SK-N-SH (cell line): ENCODE measurements at regions not wholly inside any gene's neighbourhood (a gene's known extent, or its start where the extent isn't known, plus 50 kb on each side); places are given as distances from the start of the nearest gene placed in this dataset.

ENCODE experiments used
- CTCF ChIA-PET: fragments of 300-600, 350-600 bp; formaldehyde crosslinking; extraction: SDS; loops from one replicate; lab custom pipeline; 2021; lab: Yijun Ruan, JAX
- POLR2A ChIA-PET: fragments of 350-600 bp; sonication (Branson Sonifier 250); formaldehyde crosslinking; extraction: SDS; loops from one replicate; lab custom pipeline; 2020; ENCODE audit warnings: antibody characterized with exemption, inconsistent platforms; lab: Yijun Ruan, JAX
- DNase-seq: peaks from one replicate; pipeline ENCODE4 v3.0.0; 2012
- H2AFZ ChIP-seq: fragments of 200-600 bp; sonication (generic); 2 replicates; pipeline ENCODE4 v1.8.1; 2016; ENCODE audit warnings: antibody characterized with exemption, mild to moderate bottlenecking, low read depth
- H3F3A ChIP-seq: fragments of 200-600 bp; sonication (generic); replicated peaks from 2 replicates; pipeline ENCODE3; 2016; ENCODE audit warnings: antibody characterized with exemption, mild to moderate bottlenecking; ENCODE audit not compliant: insufficient read depth
- H3K27ac ChIP-seq, 2 experiments: fragments of 200-500 bp in 1 of 2; fragments of 200-600 bp in 1 of 2; sonication (Bioruptor generic) in 1 of 2; sonication (generic), shearing (Covaris generic) in 1 of 2; 2 replicates each; pipeline versions ENCODE4 v1.5.1 to v1.6.1; 2014 to 2016; ENCODE audit warnings: low read depth in 2 of 2, inconsistent platforms in 1 of 2, low read length in 1 of 2, mild to moderate bottlenecking in 1 of 2, mixed read lengths in 1 of 2
- H3K27me3 ChIP-seq: fragments of 200-600 bp; sonication (generic), shearing (Covaris generic); 2 replicates; pipeline ENCODE4 v1.6.1; 2016; ENCODE audit warnings: mixed run types; ENCODE audit not compliant: insufficient read depth
- H3K36me3 ChIP-seq, 2 experiments: fragments of 200-500 bp in 1 of 2; fragments of 200-600 bp in 1 of 2; sonication (Bioruptor generic) in 1 of 2; sonication (generic) in 1 of 2; replicated peaks in 1 of 2; 2 replicates each; pipeline versions ENCODE3 to v1.5.1; 2014 to 2016; ENCODE audit warnings: low read length in 1 of 2, mild to moderate bottlenecking in 1 of 2; ENCODE audit not compliant: insufficient read depth in 2 of 2, control insufficient read depth in 1 of 2
- H3K4me1 ChIP-seq, 2 experiments: fragments of 200-500 bp in 1 of 2; fragments of 200-600 bp in 1 of 2; sonication (Bioruptor generic) in 1 of 2; sonication (generic), shearing (Covaris generic) in 1 of 2; 2 replicates each; pipeline versions ENCODE4 v1.5.1 to v1.6.1; 2014 to 2016; ENCODE audit warnings: low read depth in 1 of 2, low read length in 1 of 2, mixed run types in 1 of 2; ENCODE audit not compliant: insufficient read depth in 2 of 2, control insufficient read depth in 1 of 2
- H3K4me2 ChIP-seq: fragments of 200-600 bp; sonication (generic), shearing (Covaris generic); 2 replicates; pipeline ENCODE4 v1.6.1; 2017; ENCODE audit warnings: mixed run types
- H3K4me3 ChIP-seq, 2 experiments: fragments of 200-500 bp in 1 of 2; fragments of 200-600 bp in 1 of 2; sonication (Bioruptor generic) in 1 of 2; sonication (generic), shearing (Covaris generic) in 1 of 2; 2 replicates each; pipeline versions ENCODE4 v1.5.1 to v1.8.1; 2014 to 2016; ENCODE audit warnings: low read depth in 2 of 2, inconsistent platforms in 1 of 2, low read length in 1 of 2, mild to moderate bottlenecking in 1 of 2, mixed read lengths in 1 of 2, moderate library complexity in 1 of 2
- H3K79me2 ChIP-seq: fragments of 200-600 bp; sonication (generic); 2 replicates; pipeline ENCODE4 v1.8.1; 2017; ENCODE audit warnings: mild to moderate bottlenecking; ENCODE audit not compliant: insufficient read depth
- H3K9ac ChIP-seq: fragments of 200-600 bp; sonication (generic); 2 replicates; pipeline ENCODE4 v1.6.1; 2017; ENCODE audit warnings: mixed run types
- H3K9me2 ChIP-seq: fragments of 200-600 bp; sonication (generic); 2 replicates; pipeline ENCODE4 v1.6.1; 2017; ENCODE audit warnings: mixed run types
- H3K9me3 ChIP-seq: fragments of 200-600 bp; sonication (generic); 2 replicates; pipeline ENCODE4 v1.6.1; 2017; ENCODE audit warnings: mixed run types, mild to moderate bottlenecking, moderate library complexity
- H4K20me1 ChIP-seq: fragments of 200-600 bp; sonication (generic); 2 replicates; pipeline ENCODE4 v1.6.1; 2017; ENCODE audit warnings: mild to moderate bottlenecking, mixed run types; ENCODE audit not compliant: insufficient read depth
- CHD2 ChIP-seq: fragments of 150-350 bp; IDR thresholded peaks from 2 replicates; pipeline ENCODE4 v1.6.1; 2018; ENCODE audit warnings: low read length; ENCODE audit not compliant: partially characterized antibody
- CTCF ChIP-seq: fragments of 200-600 bp; sonication (generic); IDR thresholded peaks from 2 replicates; pipeline ENCODE4 v1.6.1; 2017; ENCODE audit warnings: antibody characterized with exemption, mild to moderate bottlenecking, moderate library complexity
- ELF1 ChIP-seq: IDR thresholded peaks from 2 replicates; pipeline ENCODE4 v1.4.0; 2012
- EP300 ChIP-seq, 2 experiments: IDR thresholded peaks; 2 replicates each; pipeline versions ENCODE4 v1.4.0 to v1.6.1; 2012; ENCODE audit warnings: borderline replicate concordance in 1 of 2, low read depth in 1 of 2, low read length in 1 of 2
- FOSL2 ChIP-seq: IDR thresholded peaks from 2 replicates; pipeline ENCODE4 v1.4.0; 2012; ENCODE audit warnings: low read depth, mild to moderate bottlenecking, moderate library complexity, borderline replicate concordance
- MAX ChIP-seq: IDR thresholded peaks from 2 replicates; pipeline ENCODE4 v1.4.0; 2012; ENCODE audit warnings: low read depth
- MEF2A ChIP-seq: IDR thresholded peaks from 2 replicates; pipeline ENCODE4 v1.4.0; 2012; ENCODE audit warnings: low read depth, borderline replicate concordance
- NFIC ChIP-seq: IDR thresholded peaks from 2 replicates; pipeline ENCODE4 v1.4.0; 2012; ENCODE audit warnings: borderline replicate concordance
- PBX3 ChIP-seq: IDR thresholded peaks from 2 replicates; pipeline ENCODE4; 2012
- POLR2AphosphoS5 ChIP-seq: IDR thresholded peaks from 2 replicates; pipeline ENCODE4 v1.6.1; 2012; ENCODE audit warnings: low read depth, low read length
- RAD21 ChIP-seq: IDR thresholded peaks from 2 replicates; pipeline ENCODE4 v1.6.1; 2012; ENCODE audit warnings: mild to moderate bottlenecking, low read length
- REST ChIP-seq: IDR thresholded peaks from 2 replicates; pipeline ENCODE4 v1.6.1; 2012; ENCODE audit warnings: mild to moderate bottlenecking, low read depth, low read length, moderate library complexity
- RXRA ChIP-seq: IDR thresholded peaks from 2 replicates; pipeline ENCODE4 v1.4.0; 2012; ENCODE audit warnings: low read depth, mild to moderate bottlenecking, borderline replicate concordance
- SMC3 ChIP-seq: IDR thresholded peaks from 2 replicates; pipeline ENCODE4 v1.6.1; 2012; ENCODE audit warnings: low read depth, low read length, improper control_type of control experiment
- TAF1 ChIP-seq: IDR thresholded peaks from 2 replicates; pipeline ENCODE4 v1.6.1; 2012; ENCODE audit warnings: low read depth, mild to moderate bottlenecking, low read length, moderate library complexity, borderline replicate concordance
- TEAD4 ChIP-seq: IDR thresholded peaks from 2 replicates; pipeline ENCODE4 v1.4.0; 2012; ENCODE audit warnings: mild to moderate bottlenecking, borderline replicate concordance; ENCODE audit not compliant: insufficient read depth
- USF2 ChIP-seq: fragments of 150-350 bp; IDR thresholded peaks from 2 replicates; pipeline ENCODE4 v1.6.1; 2017; ENCODE audit warnings: antibody characterized with exemption, low read length, low read depth, borderline replicate concordance
- YY1 ChIP-seq: IDR thresholded peaks from 2 replicates; pipeline ENCODE4 v1.4.0; 2012; ENCODE audit warnings: low read depth, mild to moderate bottlenecking
- TF ChIP-seq, protein P1 (sequence below): IDR thresholded peaks from 2 replicates; pipeline ENCODE4 v1.4.0; 2012; ENCODE audit warnings: low read depth, borderline replicate concordance

GRCh38 chr18:72372076-72372475, 172.1 kb downstream of the CBLN2 start:
- H3K4me2 ChIP-seq = no peak overlapping the region
- H4K20me1 ChIP-seq = no peaks in the 10 kb centered on the region
- CTCF ChIA-PET = no interaction called here
- TF ChIP-seq USF2 = no peak
- TF ChIP-seq EP300 (IDR thresholded peaks at IDR 0.05; ENCODE audit: borderline replicate concordance in 1 of 2, low read depth in 1 of 2, low read length in 1 of 2) = no peak
- TF ChIP-seq PBX3 = no peak
- no peak for TF ChIP-seq TEAD4
- TF ChIP-seq MAX = no peak
- no peak for TF ChIP-seq CHD2
- no peak for TF ChIP-seq FOSL2
- TF ChIP-seq POLR2AphosphoS5 = no peak
- no peak for TF ChIP-seq NFIC
- no peak for TF ChIP-seq CTCF
- no peak for TF ChIP-seq RAD21
- no peak for TF ChIP-seq YY1
- TF ChIP-seq RXRA = no peak
- TF ChIP-seq SMC3 = no peak
- TF ChIP-seq, protein P1, sequence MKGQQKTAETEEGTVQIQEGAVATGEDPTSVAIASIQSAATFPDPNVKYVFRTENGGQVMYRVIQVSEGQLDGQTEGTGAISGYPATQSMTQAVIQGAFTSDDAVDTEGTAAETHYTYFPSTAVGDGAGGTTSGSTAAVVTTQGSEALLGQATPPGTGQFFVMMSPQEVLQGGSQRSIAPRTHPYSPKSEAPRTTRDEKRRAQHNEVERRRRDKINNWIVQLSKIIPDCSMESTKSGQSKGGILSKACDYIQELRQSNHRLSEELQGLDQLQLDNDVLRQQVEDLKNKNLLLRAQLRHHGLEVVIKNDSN = no peak
- no peak for TF ChIP-seq ELF1
- TF ChIP-seq REST = no peak
- TF ChIP-seq MEF2A = no peak
- no peak for TF ChIP-seq TAF1
- TF ChIP-seq, all 33 proteins: peak for 0
- H3K9me2 ChIP-seq = no peaks in the 10 kb centered on the region
- no peak overlapping the region for H3K27ac ChIP-seq
- POLR2A ChIA-PET = no interaction called here
- H2AFZ ChIP-seq = no peak overlapping the region
- no peaks in the 10 kb centered on the region for H3K9me3 ChIP-seq
- no peak overlapping the region for H3K4me3 ChIP-seq
- H3K36me3 ChIP-seq = no peaks in the 10 kb centered on the region
- H3F3A ChIP-seq = no peaks in the 10 kb centered on the region
- no peak for DNase-seq
- H3K4me1 ChIP-seq = no peaks in the 10 kb centered on the region
- H3K27me3 ChIP-seq = no peaks in the 10 kb centered on the region
- no peaks in the 10 kb centered on the region for H3K79me2 ChIP-seq
- no peak overlapping the region for H3K9ac ChIP-seq
